ENCODE measurements at regions not wholly inside any gene's neighbourhood (a gene's known extent, or its start where the extent isn't known, plus 50 kb on each side); places are given as distances from the start of the nearest gene placed in this dataset.
"Not testable (repeated sequence)": the region's sequence is repeated elsewhere in the genome, so short reads cannot be mapped to it uniquely, and the experiment has no call there.

DNA sequence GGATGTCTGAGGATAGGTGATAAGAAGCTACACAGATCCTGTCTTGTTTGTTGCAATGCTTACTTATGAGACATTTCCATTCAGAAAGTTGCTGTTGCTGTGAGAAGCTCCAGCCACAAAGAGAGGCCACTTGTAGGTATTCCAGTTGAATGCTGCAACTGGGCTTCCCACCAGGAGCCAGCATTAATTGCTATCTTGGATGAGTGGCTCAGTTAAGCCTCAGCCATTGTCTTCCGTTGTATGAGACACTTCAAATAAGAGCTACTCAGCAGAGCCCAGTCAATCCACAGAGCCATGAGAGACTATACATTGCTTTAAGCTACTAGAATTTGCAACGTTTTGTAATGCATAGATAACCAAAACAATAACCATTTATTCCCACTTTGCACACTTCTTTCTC, 104.3 kb upstream of the ARRDC3 start:
- Histone ChIP-seq H3K4me2 (ENCODE audit: low read length) (no peak overlapping the region), H3K9me3 (ENCODE audit: low read length) (no peaks in the 10 kb centered on the region), H3K4me3 (ENCODE audit: low read depth, low read length, poor library complexity, severe bottlenecking) (no peak overlapping the region), H4K20me1 (ENCODE audit: insufficient read depth, low read length) (no peaks in the 10 kb centered on the region), H3K9ac (ENCODE audit: low read length) (no peak overlapping the region), H2AFZ (ENCODE audit: low read length) (no peak overlapping the region), H3K27me3 (ENCODE audit: insufficient read depth, low read length) (no peaks in the 10 kb centered on the region), H3K9me2 (ENCODE audit: low read depth, low read length) (no peaks in the 10 kb centered on the region), H3F3A (ENCODE audit: insufficient read depth, low read length) (no peaks in the 10 kb centered on the region), H3K4me1 (ENCODE audit: insufficient read depth, low read length, severe bottlenecking) (no peaks in the 10 kb centered on the region), H3K79me2 (ENCODE audit: insufficient read depth, low read length) (no peaks in the 10 kb centered on the region), H3K36me3 (ENCODE audit: insufficient read depth, low read length) (no peaks in the 10 kb centered on the region), H3K27ac (ENCODE audit: low read depth, low read length, poor library complexity, severe bottlenecking) (no peak overlapping the region)
- TF ChIP-seq CTCF (IDR thresholded peaks at IDR 0.05; ENCODE audit: low read length) (no peak), EZH2 (IDR thresholded peaks at IDR 0.05; ENCODE audit: borderline replicate concordance, low read length) (no peak)

DNA sequence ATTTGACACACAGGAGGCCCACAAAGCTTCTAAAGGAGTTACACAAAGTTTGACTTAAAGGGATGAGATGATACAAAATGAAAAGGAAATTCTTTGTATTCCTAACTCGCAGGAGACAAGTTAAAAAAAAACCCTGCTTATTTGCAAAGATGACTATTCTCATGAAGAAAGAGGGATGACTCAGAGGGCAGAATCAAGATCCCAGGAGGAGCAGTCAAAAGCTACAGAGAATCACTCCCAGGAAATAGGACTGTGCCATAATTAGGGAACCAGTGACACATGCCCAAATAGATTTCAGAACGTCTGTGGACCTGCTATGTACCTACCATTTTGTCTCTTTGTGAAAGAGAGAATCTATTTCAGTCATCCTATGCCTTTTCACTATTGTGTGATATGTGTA, 103.5 kb upstream of the ARRDC3 start:
- Histone ChIP-seq H3K36me3 (ENCODE audit: insufficient read depth, low read length) (no peaks in the 10 kb centered on the region), H3F3A (ENCODE audit: insufficient read depth, low read length) (no peaks in the 10 kb centered on the region), H3K9me2 (ENCODE audit: low read depth, low read length) (no peaks in the 10 kb centered on the region), H4K20me1 (ENCODE audit: insufficient read depth, low read length) (no peaks in the 10 kb centered on the region), H3K4me1 (ENCODE audit: insufficient read depth, low read length, severe bottlenecking) (no peaks in the 10 kb centered on the region), H3K27ac (ENCODE audit: low read depth, low read length, poor library complexity, severe bottlenecking) (no peak overlapping the region), H3K4me2 (ENCODE audit: low read length) (no peak overlapping the region), H3K9ac (ENCODE audit: low read length) (no peak overlapping the region), H3K9me3 (ENCODE audit: low read length) (no peaks in the 10 kb centered on the region), H3K4me3 (ENCODE audit: low read depth, low read length, poor library complexity, severe bottlenecking) (no peak overlapping the region), H2AFZ (ENCODE audit: low read length) (no peak overlapping the region), H3K79me2 (ENCODE audit: insufficient read depth, low read length) (no peaks in the 10 kb centered on the region), H3K27me3 (ENCODE audit: insufficient read depth, low read length) (no peaks in the 10 kb centered on the region)
- no peak for TF ChIP-seq EZH2 (IDR thresholded peaks at IDR 0.05; ENCODE audit: borderline replicate concordance, low read length)
- no peak for TF ChIP-seq CTCF (IDR thresholded peaks at IDR 0.05; ENCODE audit: low read length)

DNA sequence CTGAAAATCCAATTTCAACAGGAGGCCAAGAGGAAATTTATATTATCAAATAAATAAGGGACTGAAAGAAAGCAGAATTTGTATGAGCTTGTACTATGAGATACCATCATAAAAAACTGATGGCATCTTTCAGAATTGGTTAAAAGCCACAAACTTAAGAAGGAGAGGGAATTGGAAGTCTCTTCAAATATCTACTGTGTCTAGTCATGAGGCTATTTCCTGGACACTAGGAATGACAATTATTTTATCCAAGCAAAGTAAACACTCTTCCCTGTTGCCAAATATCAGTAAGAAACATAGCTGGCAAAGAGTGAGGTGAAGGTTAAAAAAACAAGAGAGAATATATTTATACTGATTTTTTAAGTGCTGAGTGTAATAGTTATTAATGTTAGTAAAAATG, 101.5 kb upstream of the ARRDC3 start:
- Histone ChIP-seq H3K79me2 (ENCODE audit: insufficient read depth, low read length) (no peaks in the 10 kb centered on the region), H3K9ac (ENCODE audit: low read length) (no peak overlapping the region), H4K20me1 (ENCODE audit: insufficient read depth, low read length) (no peaks in the 10 kb centered on the region), H3F3A (ENCODE audit: insufficient read depth, low read length) (no peaks in the 10 kb centered on the region), H3K36me3 (ENCODE audit: insufficient read depth, low read length) (no peaks in the 10 kb centered on the region), H2AFZ (ENCODE audit: low read length) (no peak overlapping the region), H3K27me3 (ENCODE audit: insufficient read depth, low read length) (no peaks in the 10 kb centered on the region), H3K27ac (ENCODE audit: low read depth, low read length, poor library complexity, severe bottlenecking) (no peak overlapping the region), H3K4me2 (ENCODE audit: low read length) (no peak overlapping the region), H3K4me1 (ENCODE audit: insufficient read depth, low read length, severe bottlenecking) (no peaks in the 10 kb centered on the region), H3K4me3 (ENCODE audit: low read depth, low read length, poor library complexity, severe bottlenecking) (no peak overlapping the region), H3K9me3 (ENCODE audit: low read length) (no peaks in the 10 kb centered on the region), H3K9me2 (ENCODE audit: low read depth, low read length) (no peaks in the 10 kb centered on the region)
- no peak for TF ChIP-seq EZH2 (IDR thresholded peaks at IDR 0.05; ENCODE audit: borderline replicate concordance, low read length)
- TF ChIP-seq CTCF (IDR thresholded peaks at IDR 0.05; ENCODE audit: low read length), result no peak

DNA sequence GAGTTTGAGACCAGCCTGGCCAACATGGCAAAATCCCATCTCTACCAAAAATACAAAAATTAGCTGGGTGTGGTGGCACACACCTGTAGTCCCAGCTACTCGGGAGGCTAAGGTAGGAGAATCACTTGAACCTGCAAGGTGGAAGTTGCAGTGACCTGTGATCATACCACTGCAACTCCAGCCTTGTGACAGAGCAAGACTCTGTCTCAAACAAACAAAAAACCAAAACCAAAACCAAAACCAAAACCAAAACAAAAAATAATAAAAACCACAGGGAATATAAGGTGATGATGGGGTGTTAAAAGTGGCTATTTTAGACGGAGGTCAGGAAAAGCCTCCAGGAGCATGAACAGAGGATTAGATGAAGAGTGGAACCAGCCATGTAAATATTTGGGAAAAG, 96.3 kb upstream of the ARRDC3 start:
- H3K27ac ChIP-seq (ENCODE audit: low read depth, low read length, poor library complexity, severe bottlenecking); H3K9me3 ChIP-seq (ENCODE audit: low read length); H3K9me2 ChIP-seq (ENCODE audit: low read depth, low read length); H3K79me2 ChIP-seq (ENCODE audit: insufficient read depth, low read length); H3K9ac ChIP-seq (ENCODE audit: low read length); H3K27me3 ChIP-seq (ENCODE audit: insufficient read depth, low read length); H3K4me2 ChIP-seq (ENCODE audit: low read length); H3K36me3 ChIP-seq (ENCODE audit: insufficient read depth, low read length); H2AFZ ChIP-seq (ENCODE audit: low read length); H3K4me3 ChIP-seq (ENCODE audit: low read depth, low read length, poor library complexity, severe bottlenecking); H3F3A ChIP-seq (ENCODE audit: insufficient read depth, low read length); H4K20me1 ChIP-seq (ENCODE audit: insufficient read depth, low read length); H3K4me1 ChIP-seq (ENCODE audit: insufficient read depth, low read length, severe bottlenecking): not testable (repeated sequence)

All from OCI-LY1 (cell line).